ENCODE measurements at regions not wholly inside any gene's neighbourhood (a gene's known extent, or its start where the extent isn't known, plus 50 kb on each side); places are given as distances from the start of the nearest gene placed in this dataset.
A peak's percentile ranks its signal among the peaks of the same experiment; 100 is the strongest.

- no peaks in the 10 kb centered on the region for H3K9me3 Mint-ChIP-seq
- no peak for TF ChIP-seq REST (IDR thresholded peaks at IDR 0.05; ENCODE audit: unreplicated experiment)
- TF ChIP-seq POLR2AphosphoS5 (IDR thresholded peaks at IDR 0.05; ENCODE audit: low read depth), result no peak
- no peak for TF ChIP-seq NANOG (IDR thresholded peaks at IDR 0.05; ENCODE audit: borderline replicate concordance)
- TF ChIP-seq EZH2 (IDR thresholded peaks at IDR 0.05; ENCODE audit: low read depth, unreplicated experiment), result no peak
- no peak for TF ChIP-seq EZH2phosphoT487 (IDR thresholded peaks at IDR 0.05; ENCODE audit: unreplicated experiment)
- TF ChIP-seq STAT1 (IDR thresholded peaks at IDR 0.05; ENCODE audit: unreplicated experiment), result no peak
- no peak for TF ChIP-seq ZNF462 (CRISPR knock-in tag; IDR thresholded peaks at IDR 0.05)
- no peak for TF ChIP-seq JUNB (IDR thresholded peaks at IDR 0.05; ENCODE audit: unreplicated experiment)
- TF ChIP-seq ZNF114 (CRISPR knock-in tag; IDR thresholded peaks at IDR 0.05), result no peak
- TF ChIP-seq ETS1 (IDR thresholded peaks at IDR 0.05), result no peak
- Histone ChIP-seq H3K4me1 (ENCODE audit: insufficient read depth) (no peaks in the 10 kb centered on the region), H3K9me2 (ENCODE audit: insufficient read depth) (no peaks in the 10 kb centered on the region), H3K79me2 (replicated peaks; ENCODE audit: insufficient read depth) (no peaks in the 10 kb centered on the region), H3K27ac (ENCODE audit: low read depth) (no peak overlapping the region), H4K20me1 (replicated peaks; ENCODE audit: insufficient read depth) (no peaks in the 10 kb centered on the region), H3K36me3 (ENCODE audit: insufficient read depth) (no peaks in the 10 kb centered on the region), H2AFZ (peak overlapping the region; percentile 21), H3K4me3 (no peak overlapping the region), H3F3A (replicated peaks; ENCODE audit: low read depth) (no peaks in the 10 kb centered on the region), H3K4me2 (no peak overlapping the region), H3K27me3 (ENCODE audit: insufficient read depth) (no peaks in the 10 kb centered on the region)
- H3K27me3 Mint-ChIP-seq (ENCODE audit: insufficient read depth, low read depth, poor library complexity), result peaks cover 3% of the 10 kb centered on the region
- DNase-seq (ENCODE audit: low spot score) (no peak), ATAC-seq (no peak)
- H3K4me1 Mint-ChIP-seq, result peaks cover 3% of the 10 kb centered on the region; the same call in 2 of the 3 replicates
- H3K4me3 Mint-ChIP-seq, result no peak overlapping the region
- H3K27ac Mint-ChIP-seq, result no peak overlapping the region
- no peaks in the 10 kb centered on the region for H3K36me3 Mint-ChIP-seq (ENCODE audit: low read depth)
These were observed 316.9 kb downstream of the HAPSTR1 start for GRCh38 chr16:9408297-9408878.
